ENCODE measurements at regions not wholly inside any gene's neighbourhood (a gene's known extent, or its start where the extent isn't known, plus 50 kb on each side); places are given as distances from the start of the nearest gene placed in this dataset.
"Not testable (repeated sequence)": the region's sequence is repeated elsewhere in the genome, so short reads cannot be mapped to it uniquely, and the experiment has no call there.

DNA sequence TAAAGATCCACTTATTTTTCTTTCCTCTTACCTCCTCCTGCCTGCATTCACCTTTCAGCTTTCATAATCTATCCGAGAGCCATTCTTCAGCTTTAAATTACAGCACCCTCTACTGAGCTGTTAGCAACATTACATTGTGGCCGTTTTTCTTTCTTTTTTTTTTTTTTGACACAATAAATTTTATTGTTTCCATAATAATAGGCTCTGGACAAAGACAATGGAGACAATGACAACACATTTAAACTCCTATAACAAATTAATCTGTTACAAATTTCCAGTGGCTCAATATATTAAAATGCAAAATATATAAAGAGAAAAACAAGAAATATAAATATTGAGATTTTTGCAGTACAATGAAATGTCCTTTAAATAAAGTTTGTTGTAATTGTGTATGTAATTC lies 312.7 kb upstream of the COX7C start:
- ATAC-seq (ENCODE audit: low FRiP score in 2 of 2); H3K27me3 ChIP-seq; H3K9me3 ChIP-seq; DNase-seq; H3K27ac ChIP-seq; H3K4me3 ChIP-seq; H3K4me1 ChIP-seq; H3K36me3 ChIP-seq: not testable (repeated sequence)
- 0% methylated on average over 2 of the region's 2 CpGs for WGBS, 2 donors

DNA sequence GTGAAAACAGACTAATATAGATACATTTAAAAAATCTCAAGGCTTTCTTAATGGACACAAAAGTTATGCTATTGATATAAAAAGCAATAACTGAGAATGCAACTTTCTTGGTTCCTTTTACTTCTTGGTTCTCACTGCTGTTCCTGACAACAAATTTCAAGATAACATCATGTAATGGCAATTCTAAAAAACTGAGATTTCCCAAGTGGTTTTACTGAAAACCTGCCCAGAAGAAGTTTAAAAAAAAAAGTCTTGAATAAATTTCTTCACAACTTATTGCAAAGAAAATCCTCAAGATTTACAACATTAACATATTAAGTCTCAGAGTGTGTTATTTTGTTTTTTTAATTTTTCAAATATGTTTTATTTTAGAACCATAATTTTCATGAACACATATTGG lies 302.8 kb upstream of the COX7C start:
- no peak for ATAC-seq (ENCODE audit: low FRiP score in 2 of 2)
- Histone ChIP-seq H3K36me3 (no peaks in the 10 kb centered on the region), H3K9me3 (no peaks in the 10 kb centered on the region), H3K27ac (no peak overlapping the region), H3K4me1 (no peaks in the 10 kb centered on the region), H3K27me3 (no peaks in the 10 kb centered on the region), H3K4me3 (no peak overlapping the region)
- TF ChIP-seq EP300 (IDR thresholded peaks at IDR 0.05) (no peak), POLR2AphosphoS5 (IDR thresholded peaks at IDR 0.05) (no peak), POLR2A (IDR thresholded peaks at IDR 0.05) (no peak)
- TF ChIP-seq, protein P1, sequence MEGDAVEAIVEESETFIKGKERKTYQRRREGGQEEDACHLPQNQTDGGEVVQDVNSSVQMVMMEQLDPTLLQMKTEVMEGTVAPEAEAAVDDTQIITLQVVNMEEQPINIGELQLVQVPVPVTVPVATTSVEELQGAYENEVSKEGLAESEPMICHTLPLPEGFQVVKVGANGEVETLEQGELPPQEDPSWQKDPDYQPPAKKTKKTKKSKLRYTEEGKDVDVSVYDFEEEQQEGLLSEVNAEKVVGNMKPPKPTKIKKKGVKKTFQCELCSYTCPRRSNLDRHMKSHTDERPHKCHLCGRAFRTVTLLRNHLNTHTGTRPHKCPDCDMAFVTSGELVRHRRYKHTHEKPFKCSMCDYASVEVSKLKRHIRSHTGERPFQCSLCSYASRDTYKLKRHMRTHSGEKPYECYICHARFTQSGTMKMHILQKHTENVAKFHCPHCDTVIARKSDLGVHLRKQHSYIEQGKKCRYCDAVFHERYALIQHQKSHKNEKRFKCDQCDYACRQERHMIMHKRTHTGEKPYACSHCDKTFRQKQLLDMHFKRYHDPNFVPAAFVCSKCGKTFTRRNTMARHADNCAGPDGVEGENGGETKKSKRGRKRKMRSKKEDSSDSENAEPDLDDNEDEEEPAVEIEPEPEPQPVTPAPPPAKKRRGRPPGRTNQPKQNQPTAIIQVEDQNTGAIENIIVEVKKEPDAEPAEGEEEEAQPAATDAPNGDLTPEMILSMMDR (IDR thresholded peaks at IDR 0.05) = no peak
- no peak for DNase-seq

DNA sequence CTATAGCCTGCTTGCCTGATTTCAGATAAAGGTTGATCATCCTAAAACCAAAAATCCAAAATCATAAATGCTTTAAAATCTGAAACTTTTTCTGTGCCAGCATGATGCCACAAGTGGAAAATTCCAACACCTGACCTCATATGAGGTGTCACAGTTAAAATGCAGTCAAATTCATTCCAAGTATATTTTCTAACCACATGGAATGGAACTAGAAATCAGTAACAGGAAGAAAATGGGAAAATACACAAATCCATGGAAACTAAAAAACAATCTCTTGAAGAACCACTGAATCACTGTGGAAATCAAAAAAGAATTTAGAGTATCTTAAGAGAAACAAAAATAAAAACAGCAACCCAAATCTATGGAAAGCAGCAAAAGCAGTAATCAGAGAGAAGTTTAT lies 297.5 kb upstream of the COX7C start:
- no peaks in the 10 kb centered on the region for H3K36me3 ChIP-seq
- no peaks in the 10 kb centered on the region for H3K4me1 ChIP-seq
- no peak for TF ChIP-seq EP300 (IDR thresholded peaks at IDR 0.05)
- TF ChIP-seq POLR2A (IDR thresholded peaks at IDR 0.05) = no peak
- no peaks in the 10 kb centered on the region for H3K27me3 ChIP-seq
- H3K4me3 ChIP-seq = no peak overlapping the region
- ATAC-seq (ENCODE audit: low FRiP score in 2 of 2) (no peak), DNase-seq (no peak)
- no peak overlapping the region for H3K27ac ChIP-seq
- H3K9me3 ChIP-seq = no peaks in the 10 kb centered on the region

DNA sequence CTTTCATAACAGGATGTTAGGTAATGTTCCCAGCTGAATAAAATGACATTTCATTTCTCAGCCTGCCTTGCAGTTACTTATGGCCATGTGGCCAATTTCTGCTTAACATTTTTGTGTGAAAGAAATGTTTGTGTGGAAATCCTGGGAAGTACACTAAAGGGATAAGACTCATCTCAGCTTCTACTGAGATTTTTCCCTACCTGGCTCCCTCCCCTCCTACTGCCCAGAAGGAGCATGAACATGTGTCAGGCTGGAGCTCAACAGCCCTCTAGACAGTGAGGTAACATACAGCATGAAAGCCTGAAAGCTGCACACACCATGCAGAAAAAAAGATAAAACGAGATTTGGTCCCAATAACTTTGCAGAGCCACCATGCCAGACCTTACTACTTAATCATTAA lies 288.4 kb upstream of the COX7C start:
- Histone ChIP-seq H3K27me3 (no peaks in the 10 kb centered on the region), H3K9me3 (no peaks in the 10 kb centered on the region), H3K27ac (no peak overlapping the region), H3K4me3 (no peak overlapping the region), H3K36me3 (no peaks in the 10 kb centered on the region), H3K4me1 (no peaks in the 10 kb centered on the region)
- TF ChIP-seq POLR2A (IDR thresholded peaks at IDR 0.05) (no peak), EP300 (IDR thresholded peaks at IDR 0.05) (no peak), POLR2AphosphoS5 (IDR thresholded peaks at IDR 0.05) (no peak)
- TF ChIP-seq, protein P1 (IDR thresholded peaks at IDR 0.05) = no peak
- ATAC-seq (ENCODE audit: low FRiP score in 2 of 2) (no peak), DNase-seq (no peak)
- WGBS, 2 donors = 63 to 72% methylated on average over 1 of the region's 1 CpG

DNA sequence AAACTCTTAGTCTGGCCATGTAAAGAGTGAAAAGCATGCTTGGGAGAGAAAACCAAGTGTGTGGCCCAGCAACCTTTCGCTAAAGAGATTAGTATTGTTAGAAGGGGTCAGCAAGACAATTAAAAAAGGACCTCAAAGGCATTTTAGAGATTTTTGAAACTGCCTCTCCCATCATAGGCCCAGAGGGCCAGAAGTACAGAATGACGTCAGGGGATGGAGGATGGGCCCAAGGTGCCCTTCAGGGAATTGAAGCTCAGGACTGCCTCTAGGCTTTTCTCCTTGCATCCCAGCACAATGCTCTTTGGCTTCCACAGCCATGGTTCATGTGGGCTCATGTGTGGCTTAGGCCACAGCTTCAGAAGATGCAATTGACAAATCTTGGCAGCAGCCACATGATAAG lies 287.0 kb upstream of the COX7C start:
- WGBS, 2 donors = 82 to 97% methylated on average over 2 of the region's 2 CpGs
- no peak for TF ChIP-seq EP300 (IDR thresholded peaks at IDR 0.05)
- TF ChIP-seq, protein P1 (IDR thresholded peaks at IDR 0.05) = no peak
- TF ChIP-seq POLR2A (IDR thresholded peaks at IDR 0.05) = no peak
- no peak for TF ChIP-seq POLR2AphosphoS5 (IDR thresholded peaks at IDR 0.05)
- Histone ChIP-seq H3K36me3 (no peaks in the 10 kb centered on the region), H3K4me3 (no peak overlapping the region), H3K4me1 (no peaks in the 10 kb centered on the region), H3K27me3 (no peaks in the 10 kb centered on the region), H3K27ac (no peak overlapping the region), H3K9me3 (no peaks in the 10 kb centered on the region)
- no peak for ATAC-seq (ENCODE audit: low FRiP score in 2 of 2)
- DNase-seq = no peak

DNA sequence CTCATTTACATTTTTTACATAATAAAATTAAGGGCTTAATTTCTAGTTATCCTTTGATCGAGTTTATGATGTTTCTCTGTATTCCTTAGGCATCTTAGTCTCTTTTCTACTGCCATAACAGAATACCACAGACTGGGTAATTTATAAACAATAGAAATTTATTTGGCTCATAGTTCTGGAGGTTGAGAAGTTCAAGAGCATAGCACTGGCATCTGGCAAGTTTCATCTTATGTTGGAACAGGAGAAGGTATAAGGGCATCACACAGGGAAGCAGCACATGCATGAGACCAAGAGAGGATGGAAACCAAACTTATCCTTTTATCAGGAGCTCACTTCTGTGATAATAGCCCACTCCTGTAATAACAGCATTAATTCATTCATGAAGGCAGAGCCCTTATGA lies 284.9 kb upstream of the COX7C start:
- DNase-seq = no peak
- 78 to 89% methylated on average over 1 of the region's 1 CpG for WGBS, 2 donors
- no peaks in the 10 kb centered on the region for H3K27me3 ChIP-seq
- no peak for ATAC-seq (ENCODE audit: low FRiP score in 2 of 2)
- H3K27ac ChIP-seq = no peak overlapping the region
- no peaks in the 10 kb centered on the region for H3K36me3 ChIP-seq
- H3K9me3 ChIP-seq = no peaks in the 10 kb centered on the region
- H3K4me3 ChIP-seq = no peak overlapping the region
- TF ChIP-seq, protein P1 (IDR thresholded peaks at IDR 0.05) = no peak
- TF ChIP-seq POLR2A (IDR thresholded peaks at IDR 0.05) (no peak), POLR2AphosphoS5 (IDR thresholded peaks at IDR 0.05) (no peak), EP300 (IDR thresholded peaks at IDR 0.05) (no peak)
- no peaks in the 10 kb centered on the region for H3K4me1 ChIP-seq

Measured in upper lobe of left lung (tissue), 6 donors.